ENCODE measurements at regions not wholly inside any gene's neighbourhood (a gene's known extent, or its start where the extent isn't known, plus 50 kb on each side); places are given as distances from the start of the nearest gene placed in this dataset.
"Not testable (repeated sequence)": the region's sequence is repeated elsewhere in the genome, so short reads cannot be mapped to it uniquely, and the experiment has no call there.

DNA sequence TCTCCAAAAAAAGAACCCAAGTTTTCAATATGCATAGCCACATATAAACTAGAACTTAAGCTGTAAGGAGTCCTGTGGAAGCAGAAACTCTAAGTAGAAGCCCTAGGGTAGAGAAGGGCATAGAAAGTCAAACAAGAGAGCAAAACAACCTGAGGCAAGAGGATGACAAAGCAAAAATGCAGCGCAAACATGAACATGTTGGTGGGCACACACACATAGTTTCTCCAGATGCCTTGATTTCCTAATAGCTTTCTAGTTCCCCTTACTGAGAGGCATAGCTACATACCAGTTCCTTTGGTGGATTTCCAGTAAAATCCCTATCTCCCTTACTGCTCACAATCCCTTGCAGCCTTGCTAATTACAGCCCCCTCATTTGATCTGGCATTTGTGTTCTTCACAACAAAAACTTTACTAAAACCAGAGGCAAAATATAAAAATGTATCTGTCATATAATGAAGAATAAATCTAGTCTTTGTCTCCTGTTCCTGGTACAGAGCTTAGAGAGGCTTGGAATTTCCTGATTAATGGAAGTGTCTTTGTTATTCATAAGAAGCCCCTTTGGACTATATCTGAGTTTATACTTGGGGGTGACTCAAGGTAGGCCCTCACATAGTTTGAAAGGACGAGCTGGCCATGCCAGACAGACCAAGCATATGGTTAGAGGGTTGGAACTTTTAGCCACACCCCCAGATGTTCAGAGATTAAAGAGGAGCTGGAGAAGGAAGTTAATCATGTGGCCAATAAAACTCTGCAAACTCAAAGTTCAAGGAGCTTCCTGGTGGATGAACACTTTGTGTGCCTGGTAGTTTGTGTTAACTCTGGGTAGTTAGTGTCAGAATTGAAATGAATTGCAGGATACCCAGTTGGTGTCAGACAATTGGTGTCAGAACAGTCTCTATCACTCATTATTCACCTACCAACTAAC lies 52.7 kb upstream of the ZCCHC13 start:
- DNase-seq = no peak

DNA sequence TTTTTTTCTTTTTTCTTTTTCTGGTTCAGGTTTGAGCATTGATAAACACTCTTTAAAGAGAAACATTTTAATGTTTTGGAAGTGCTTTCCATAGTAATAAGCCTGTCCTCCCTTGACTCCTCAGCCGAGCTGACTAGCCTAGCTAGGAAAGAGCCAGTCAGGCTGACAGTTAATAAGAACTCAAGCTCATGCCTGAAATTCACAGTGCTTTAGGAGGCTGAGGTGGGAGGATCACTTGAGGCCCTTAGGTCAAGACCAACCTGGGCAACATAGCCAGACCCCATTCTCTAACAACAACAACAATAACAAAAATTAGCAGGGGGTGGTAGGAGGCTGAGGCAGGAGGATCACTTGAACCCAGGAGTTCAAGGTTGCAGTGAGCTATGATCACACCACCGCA lies 53.4 kb upstream of the ZCCHC13 start:
- DNase-seq = no peak

- no peak for DNase-seq
Measured at GRCh38 chrX:74249963-74250362, 54.0 kb upstream of the ZCCHC13 start.

DNA sequence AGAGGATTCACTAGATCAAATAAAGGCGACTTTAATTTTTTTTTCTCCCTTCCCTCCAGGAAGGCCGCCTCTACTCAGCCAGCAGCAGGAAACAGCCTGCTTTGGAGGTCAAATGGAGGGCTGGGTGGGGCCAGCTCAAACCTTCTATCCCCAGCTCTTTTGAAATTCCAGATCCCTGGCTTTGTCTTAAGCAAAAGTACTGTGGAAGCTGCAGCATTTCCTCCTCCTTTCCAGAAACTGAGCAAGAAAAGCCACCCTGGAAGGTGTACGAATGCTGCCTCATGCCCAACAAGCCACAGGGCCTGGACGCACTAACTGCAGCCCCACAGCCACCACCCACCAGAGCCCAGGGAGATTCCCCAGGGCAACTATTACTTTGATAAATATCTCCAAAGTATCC lies 55.1 kb upstream of the ZCCHC13 start:
- no peak for DNase-seq

- DNase-seq = no peak
Measured at GRCh38 chrX:74246524-74246923, 57.5 kb upstream of the ZCCHC13 start.

DNA sequence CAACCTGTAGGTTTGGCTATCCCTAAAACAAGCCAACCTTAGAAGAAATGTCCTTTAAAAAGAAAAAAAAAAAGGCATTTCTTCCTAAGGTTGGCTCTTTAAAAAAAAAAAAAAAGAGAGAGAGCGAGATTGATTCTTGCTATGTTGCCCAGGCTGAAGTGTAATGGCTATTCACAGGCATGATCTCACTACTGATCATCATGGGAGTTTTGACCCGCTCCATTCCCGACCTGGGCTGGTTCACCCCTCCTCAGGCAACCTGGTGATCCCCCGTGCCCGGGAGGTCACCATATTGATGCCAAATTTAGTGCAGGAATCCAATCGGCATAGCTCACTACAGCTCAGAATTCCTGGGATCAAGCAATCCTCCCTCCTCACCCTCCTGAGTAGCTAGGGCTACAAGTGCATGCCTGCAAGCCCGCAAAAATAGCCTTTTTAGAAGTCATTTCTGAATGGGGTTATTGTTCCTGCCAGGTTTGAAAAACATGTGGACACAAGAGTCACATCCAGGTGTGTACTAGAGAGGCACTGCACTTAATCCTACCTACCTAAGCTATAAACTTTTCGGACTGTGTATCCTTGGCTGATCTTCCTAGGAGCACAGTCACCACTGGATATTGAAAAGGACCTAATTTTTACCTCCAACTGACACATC lies 61.4 kb upstream of the ZCCHC13 start:
- DNase-seq = no peak

DNA sequence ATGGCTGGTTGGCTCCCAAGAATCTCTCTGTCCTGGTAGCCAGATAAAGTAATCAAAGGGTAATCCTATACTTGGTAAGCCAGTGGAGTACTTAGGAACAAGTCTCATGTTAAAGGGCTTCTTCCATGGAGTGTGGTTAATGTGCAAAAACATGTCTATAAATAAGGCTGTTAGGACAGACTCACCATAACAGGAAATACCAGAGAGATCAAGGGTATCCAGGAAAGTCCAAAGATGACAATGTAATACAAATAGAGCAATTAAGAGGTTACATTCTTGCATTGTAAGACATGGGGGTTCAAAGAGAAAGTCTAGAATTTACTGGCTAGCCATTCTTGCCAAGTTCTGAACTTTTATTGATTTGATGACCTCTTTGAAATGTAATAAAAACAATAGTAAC lies 61.9 kb upstream of the ZCCHC13 start:
- DNase-seq = peak in 1 of 2 experiments; percentile 2

- no peak for DNase-seq
Measured at GRCh38 chrX:74238771-74239170, 65.2 kb upstream of the ZCCHC13 start.

GRCh38 chrX:74234818-74235217 lies 69.2 kb upstream of the ZCCHC13 start:
- no peak for DNase-seq

DNA sequence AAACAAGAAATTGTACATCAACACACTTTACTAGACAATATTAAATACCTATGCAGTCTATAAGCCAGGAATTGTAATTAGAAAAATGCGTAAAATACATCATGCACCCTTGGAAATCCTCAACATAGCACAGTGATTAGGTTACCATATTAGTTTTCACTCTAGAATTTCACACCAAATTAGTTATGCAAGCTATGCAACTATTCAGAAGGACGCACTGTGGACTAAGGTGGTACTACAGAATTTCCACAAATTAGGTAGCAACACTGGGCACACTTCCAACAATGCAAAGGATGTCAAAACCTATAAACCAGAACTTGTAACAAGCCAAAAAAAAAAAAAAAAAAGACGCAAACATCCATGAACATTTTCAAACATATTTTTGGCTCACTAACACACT lies 71.1 kb upstream of the ZCCHC13 start:
- DNase-seq = no peak

DNA sequence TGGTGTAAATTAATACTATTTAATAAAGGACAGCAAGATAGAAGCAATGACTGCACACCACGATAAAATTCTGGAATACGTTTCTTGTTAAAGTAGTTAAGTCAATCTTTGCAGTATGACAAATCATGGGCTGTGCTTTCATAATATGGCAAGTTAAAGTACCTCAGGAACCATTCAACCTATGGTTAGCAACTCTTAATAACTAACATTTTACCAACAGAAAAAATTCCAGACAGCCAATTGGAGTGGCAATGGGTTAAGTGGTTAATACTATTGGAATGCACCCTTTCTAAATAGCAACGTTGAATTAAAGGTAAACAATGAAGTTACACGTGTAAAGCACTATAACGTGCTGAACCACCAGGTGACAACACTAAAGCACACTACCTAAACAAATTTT lies 72.4 kb upstream of the ZCCHC13 start:
- DNase-seq = no peak

GRCh38 chrX:74230094-74230493 lies 73.9 kb upstream of the ZCCHC13 start:
- no peak for DNase-seq

- no peak for DNase-seq
Measured at GRCh38 chrX:74225111-74225510, 78.9 kb upstream of the ZCCHC13 start.

DNA sequence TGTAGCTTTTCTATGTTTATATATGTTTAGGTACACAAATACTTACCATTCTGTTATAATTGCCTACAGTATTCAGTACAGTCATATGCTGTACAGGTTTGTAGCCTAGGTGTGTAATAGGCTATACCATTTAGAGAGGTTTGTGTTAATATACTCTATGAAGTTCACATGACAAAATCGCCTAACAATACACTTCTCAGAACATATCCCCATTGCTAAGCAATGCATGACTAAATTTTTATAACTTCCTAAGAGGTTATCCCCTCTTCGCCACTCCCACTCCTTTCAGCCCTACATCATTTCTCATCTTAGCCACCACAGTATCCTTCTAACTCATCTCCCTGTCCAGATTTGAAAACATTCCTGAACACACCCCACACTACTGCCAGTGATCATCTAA lies 83.7 kb upstream of the ZCCHC13 start:
- DNase-seq = no peak

DNA sequence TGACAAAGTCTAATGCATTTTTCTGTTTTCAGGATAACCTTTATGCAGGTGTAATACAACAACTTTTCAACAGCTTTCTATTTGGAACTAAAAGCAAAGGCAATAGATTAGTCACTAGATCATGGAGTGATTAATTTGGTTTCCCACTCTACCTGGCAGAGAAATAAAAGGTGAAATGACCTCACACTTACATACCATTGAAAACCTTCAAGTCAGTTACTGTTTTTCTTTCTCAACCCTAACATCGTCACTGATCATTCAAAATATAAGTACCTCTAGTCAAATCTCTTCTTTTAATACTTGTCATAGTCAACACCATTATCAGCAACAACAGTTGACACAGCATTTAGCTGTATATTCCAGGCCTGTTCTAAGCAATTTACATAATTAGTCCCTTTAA lies 85.1 kb upstream of the ZCCHC13 start:
- no peak for DNase-seq

DNA sequence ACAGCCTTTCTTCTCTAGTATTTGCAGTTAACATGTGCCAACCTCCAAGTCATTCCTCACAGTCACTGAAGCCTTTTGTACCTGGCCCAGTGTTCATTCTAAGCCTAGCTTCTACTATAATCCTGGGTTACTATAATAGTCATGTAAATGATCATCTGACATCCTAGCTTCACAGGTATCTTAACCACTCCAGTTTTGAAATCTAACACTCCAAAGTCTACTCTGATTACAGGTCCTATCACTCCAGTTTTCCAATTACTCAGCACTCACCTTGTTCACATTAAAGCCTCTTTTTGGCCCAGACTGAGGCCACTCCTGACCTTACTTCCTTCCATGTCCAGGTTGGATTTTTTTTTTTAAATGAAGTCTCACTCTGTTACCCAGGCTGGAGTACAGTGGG lies 87.6 kb upstream of the ZCCHC13 start:
- DNase-seq = no peak

GRCh38 chrX:74211911-74212310 lies 92.1 kb upstream of the ZCCHC13 start:
- DNase-seq = no peak

DNA sequence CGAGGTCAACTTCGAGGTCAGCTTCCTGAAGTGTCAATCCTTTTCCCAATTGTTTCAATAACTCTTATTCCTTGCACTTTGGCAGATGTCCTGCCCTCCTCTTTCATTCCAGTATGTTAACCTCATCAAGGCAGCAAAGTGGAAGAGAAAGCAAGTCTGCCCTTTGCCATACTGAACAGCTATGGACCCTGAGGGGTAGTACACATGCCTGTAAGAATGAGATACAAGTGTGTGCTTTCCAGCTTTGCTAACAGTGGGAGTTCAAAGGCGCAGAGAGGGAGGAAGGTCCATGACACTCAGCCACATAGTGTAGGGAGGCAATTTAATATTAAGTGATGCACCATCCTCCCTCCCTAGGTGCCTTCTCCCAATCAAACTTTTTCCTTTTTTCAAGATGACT lies 96.4 kb upstream of the ZCCHC13 start:
- DNase-seq = no peak

DNA sequence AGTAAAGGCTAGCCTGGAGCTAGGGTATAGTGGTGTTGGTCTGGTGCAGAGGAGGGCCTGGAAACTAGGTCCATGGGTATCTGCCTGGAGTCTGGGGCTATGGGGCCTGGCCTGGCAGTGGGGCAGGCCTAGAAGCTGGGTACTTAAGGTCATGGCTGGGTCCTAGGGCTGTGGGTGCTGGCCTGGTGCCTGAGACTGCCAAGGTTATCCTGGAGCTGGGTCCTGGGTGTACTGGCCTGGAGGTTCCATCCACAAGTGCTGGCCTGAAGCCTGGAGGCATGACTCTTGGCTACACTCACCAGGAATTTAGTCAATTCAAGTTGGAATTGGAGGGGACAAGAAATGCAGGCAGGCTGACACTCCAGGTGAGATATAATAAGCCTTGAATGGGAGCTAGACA lies 108.4 kb upstream of the ZCCHC13 start:
- DNase-seq = no peak

GRCh38 chrX:74195120-74195519 lies 108.9 kb upstream of the ZCCHC13 start:
- no peak for DNase-seq

- DNase-seq = no peak
Measured at GRCh38 chrX:74187211-74187610, 116.8 kb upstream of the ZCCHC13 start.

DNA sequence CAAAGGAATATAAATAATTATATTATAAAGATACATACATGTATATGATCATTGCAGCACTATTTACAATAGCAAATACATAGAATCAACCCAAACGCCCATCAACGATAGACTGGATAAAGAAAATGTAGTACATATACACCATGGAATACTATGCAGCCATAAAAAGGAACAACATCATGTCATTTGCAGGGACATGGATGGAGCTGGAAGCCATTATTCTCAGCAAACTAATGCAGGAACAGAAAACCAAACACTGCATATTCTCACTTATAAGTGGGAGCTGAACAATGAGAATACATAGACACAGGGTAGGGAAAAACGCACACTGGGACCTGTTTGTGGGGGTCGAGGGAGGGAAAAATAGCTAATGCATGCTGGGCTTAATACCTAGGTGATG lies 120.9 kb upstream of the ZCCHC13 start:
- not testable (repeated sequence) for DNase-seq

GRCh38 chrX:74181976-74182375 lies 122.0 kb upstream of the ZCCHC13 start:
- DNase-seq = not testable (repeated sequence)

- DNase-seq = no peak
Measured at GRCh38 chrX:74180716-74181115, 123.3 kb upstream of the ZCCHC13 start.

DNA sequence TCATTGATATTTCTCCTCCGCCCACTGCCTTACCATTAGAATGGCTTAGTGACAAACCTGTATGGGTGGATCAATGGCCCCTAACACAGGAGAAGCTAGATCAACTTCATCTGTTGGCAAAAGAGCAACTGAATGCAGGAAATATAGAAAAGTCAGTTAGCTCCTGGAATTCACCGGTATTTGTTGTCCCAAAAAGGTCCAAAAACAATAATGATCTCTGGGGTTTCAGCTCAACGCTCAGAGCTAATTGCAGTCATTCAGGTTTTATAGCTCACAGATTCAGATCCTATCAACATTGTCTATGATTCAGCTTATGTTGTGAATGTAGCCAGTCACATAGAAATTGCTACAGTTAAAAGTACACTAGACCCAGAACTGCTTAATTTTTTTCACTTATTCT lies 124.0 kb upstream of the ZCCHC13 start:
- no peak for DNase-seq
